Naive thymus-derived CD4-positive, alpha-beta T cell (primary cell): ENCODE measurements at regions not wholly inside any gene's neighbourhood (a gene's known extent, or its start where the extent isn't known, plus 50 kb on each side); places are given as distances from the start of the nearest gene placed in this dataset.

Experiments
- ATAC-seq: fragments of 150-1000 bp; cut with Tn5 transposase; 2 replicates; pipeline ENCODE4 v1.10.0; 2021; ENCODE audit warnings: mild to moderate bottlenecking, moderate library complexity
- CTCF ChIA-PET: fragments of 350-600 bp; sonication (Branson Sonifier 250); formaldehyde crosslinking; loops from one replicate; lab custom pipeline; 2021; ENCODE audit warnings: antibody characterized with exemption; lab: Charles Lee
- POLR2A ChIA-PET: fragments of 350-600 bp; sonication (Branson Sonifier 250); formaldehyde crosslinking; loops from one replicate; lab custom pipeline; 2021; ENCODE audit warnings: antibody characterized with exemption, inconsistent platforms; lab: Charles Lee
- DNase-seq, 9 donors: peaks; one replicate each; pipeline versions ENCODE4 v3.0.0 to v3.0.0-alpha.2; 2020 to 2022; ENCODE audit warnings: mixed read lengths in 1 of 9
- H3K27ac ChIP-seq: one replicate; pipeline ENCODE4 v1.7.0; 2013; ENCODE audit warnings: mild to moderate bottlenecking, low read depth, low read length, moderate library complexity
- H3K27me3 ChIP-seq, 2 donors: one replicate each; pipeline ENCODE4 v1.7.0; 2013; ENCODE audit warnings: low read length in 2 of 2, mild to moderate bottlenecking in 2 of 2, moderate library complexity in 2 of 2; ENCODE audit not compliant: control insufficient read depth in 2 of 2, insufficient read depth in 2 of 2
- H3K36me3 ChIP-seq, 3 experiments: 1 replicate in 2 of 3; 2 replicates in 1 of 3; pipeline ENCODE4 v1.7.0; 2013; ENCODE audit warnings: low read length in 3 of 3, mild to moderate bottlenecking in 3 of 3, moderate library complexity in 1 of 3; ENCODE audit not compliant: insufficient read depth in 3 of 3, control insufficient read depth in 2 of 3
- H3K4me1 ChIP-seq, 2 donors: one replicate each; pipeline ENCODE4 v1.7.0; 2013; ENCODE audit warnings: low read length in 2 of 2, mild to moderate bottlenecking in 2 of 2, moderate library complexity in 1 of 2; ENCODE audit not compliant: control insufficient read depth in 2 of 2, insufficient read depth in 2 of 2
- H3K4me3 ChIP-seq: 2 replicates; pipeline ENCODE4 v1.7.0; 2013; ENCODE audit warnings: mild to moderate bottlenecking, low read length
- H3K9me3 ChIP-seq, 3 experiments: 1 replicate in 2 of 3; 2 replicates in 1 of 3; pipeline ENCODE4 v1.7.0; 2013; ENCODE audit warnings: low read length in 3 of 3; ENCODE audit not compliant: control insufficient read depth in 2 of 3
- H3K27ac Mint-ChIP-seq, 9 donors: one replicate each; pipeline ENCODE4 v1.8.0; 2020 to 2022; ENCODE audit warnings: mixed read lengths in 9 of 9, mild to moderate bottlenecking in 8 of 9, moderate library complexity in 5 of 9, inconsistent platforms in 2 of 9
- H3K27me3 Mint-ChIP-seq, 5 donors: one replicate each; pipeline ENCODE4 v1.8.0; 2021 to 2022; ENCODE audit warnings: mixed read lengths in 5 of 5, mild to moderate bottlenecking in 1 of 5
- H3K36me3 Mint-ChIP-seq, 5 donors: one replicate each; pipeline ENCODE4 v1.8.0; 2020 to 2022; ENCODE audit warnings: mixed read lengths in 5 of 5, mild to moderate bottlenecking in 3 of 5, inconsistent platforms in 1 of 5
- H3K4me1 Mint-ChIP-seq, 7 donors: one replicate each; pipeline ENCODE4 v1.8.0; 2020 to 2022; ENCODE audit warnings: mixed read lengths in 7 of 7, mild to moderate bottlenecking in 3 of 7, inconsistent platforms in 1 of 7
- H3K4me3 Mint-ChIP-seq, 10 donors: one replicate each; pipeline ENCODE4 v1.8.0; 2020 to 2022; ENCODE audit warnings: mild to moderate bottlenecking in 10 of 10, mixed read lengths in 10 of 10, moderate library complexity in 6 of 10, inconsistent platforms in 2 of 10
- H3K9me3 Mint-ChIP-seq, 11 donors: one replicate each; pipeline ENCODE4 v1.8.0; 2020 to 2022; ENCODE audit warnings: mixed read lengths in 11 of 11, mild to moderate bottlenecking in 4 of 11, inconsistent platforms in 1 of 11, moderate library complexity in 1 of 11
- intact Hi-C, 2 donors: fragments of 100-400 bp; cut with micrococcal nuclease; formaldehyde crosslinking; loops; one replicate each; pipeline ENCODE4 v1.15.1; 2023

GRCh38 chr1:219483530-219483929 lies 129.4 kb downstream of the ZC3H11B start:
- no peak overlapping the region for H3K27ac Mint-ChIP-seq
- intact Hi-C loops, result no loop called here
- H3K9me3 Mint-ChIP-seq, result peaks cover 0 to 4% (median 0%) of the 10 kb centered on the region in 11 donors
- Histone ChIP-seq H3K4me3 (no peak overlapping the region), H3K9me3 (no peaks in the 10 kb centered on the region), H3K4me1 (no peaks in the 10 kb centered on the region), H3K27ac (no peak overlapping the region), H3K36me3 (no peaks in the 10 kb centered on the region), H3K27me3 (no peaks in the 10 kb centered on the region)
- ChIA-PET POLR2A (no interaction called here), CTCF (no interaction called here)
- H3K27me3 Mint-ChIP-seq, result peaks cover 0 to 9% (median 0%) of the 10 kb centered on the region in 5 donors
- no peak for ATAC-seq
- H3K4me3 Mint-ChIP-seq, result no peak overlapping the region
- no peaks in the 10 kb centered on the region for H3K4me1 Mint-ChIP-seq
- no peaks in the 10 kb centered on the region for H3K36me3 Mint-ChIP-seq
- no peak for DNase-seq

DNA sequence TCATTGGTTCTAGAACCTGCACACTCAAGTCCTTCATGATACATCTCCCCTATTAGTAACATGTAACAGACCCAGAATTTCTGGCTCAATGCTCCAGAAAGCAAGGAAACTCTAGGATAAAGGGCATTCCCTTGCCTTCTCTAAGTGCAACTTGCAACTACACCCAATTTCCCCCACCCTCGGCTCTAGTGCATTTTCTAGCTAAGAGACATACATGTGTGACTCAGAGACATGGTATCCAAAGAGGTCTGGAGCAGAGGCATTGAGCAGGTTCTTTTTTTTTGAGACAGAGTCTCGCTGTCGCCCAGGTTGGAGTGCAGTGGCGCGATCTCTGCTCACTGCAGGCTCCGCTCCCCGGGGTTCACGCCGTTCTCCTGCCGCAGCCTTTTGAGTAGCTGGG lies 132.9 kb downstream of the ZC3H11B start:
- ATAC-seq, result no peak
- H3K27ac Mint-ChIP-seq, result no peak overlapping the region
- no peak overlapping the region for H3K4me3 ChIP-seq
- no peaks in the 10 kb centered on the region for H3K27me3 Mint-ChIP-seq
- H3K9me3 ChIP-seq, result no peaks in the 10 kb centered on the region
- no peaks in the 10 kb centered on the region for H3K9me3 Mint-ChIP-seq
- no peaks in the 10 kb centered on the region for H3K4me1 ChIP-seq
- peaks cover 0 to 4% (median 0%) of the 10 kb centered on the region in 7 donors for H3K4me1 Mint-ChIP-seq
- POLR2A ChIA-PET, result no interaction called here
- no peaks in the 10 kb centered on the region for H3K36me3 ChIP-seq
- H3K27ac ChIP-seq, result no peak overlapping the region
- H3K27me3 ChIP-seq, result no peaks in the 10 kb centered on the region
- CTCF ChIA-PET, result no interaction called here
- DNase-seq, result no peak
- no peak overlapping the region for H3K4me3 Mint-ChIP-seq
- intact Hi-C loops, result no loop called here
- no peaks in the 10 kb centered on the region for H3K36me3 Mint-ChIP-seq

DNA sequence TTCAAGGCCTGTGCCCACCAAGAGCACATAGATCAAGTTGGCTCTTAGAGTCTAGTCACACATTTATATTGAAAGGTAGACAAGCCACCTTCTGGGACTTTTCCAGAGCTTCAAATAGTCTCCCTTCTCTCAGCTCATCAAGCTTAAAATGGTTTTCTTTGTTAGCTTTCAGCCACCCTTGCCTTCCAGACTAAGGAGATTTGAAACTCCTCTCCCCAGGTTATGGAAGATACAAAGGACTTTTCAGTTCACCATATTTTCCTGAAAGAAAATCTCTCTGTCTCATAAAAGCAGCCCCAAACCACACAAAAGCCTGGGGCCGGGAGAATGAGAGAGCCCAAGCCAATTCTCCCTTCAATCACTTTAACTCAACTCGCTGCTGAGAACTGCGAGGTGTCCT lies 134.1 kb downstream of the ZC3H11B start:
- Mint-ChIP-seq H3K27me3 (no peaks in the 10 kb centered on the region), H3K4me1 (peaks cover 0 to 4% (median 0%) of the 10 kb centered on the region in 7 donors), H3K36me3 (no peaks in the 10 kb centered on the region), H3K9me3 (no peaks in the 10 kb centered on the region), H3K27ac (no peak overlapping the region), H3K4me3 (no peak overlapping the region)
- Histone ChIP-seq H3K27me3 (no peaks in the 10 kb centered on the region), H3K4me3 (no peak overlapping the region), H3K27ac (no peak overlapping the region), H3K4me1 (no peaks in the 10 kb centered on the region), H3K36me3 (no peaks in the 10 kb centered on the region), H3K9me3 (no peaks in the 10 kb centered on the region)
- intact Hi-C loops, result no loop called here
- DNase-seq (no peak), ATAC-seq (no peak)
- POLR2A ChIA-PET, result no interaction called here
- CTCF ChIA-PET, result no interaction called here

DNA sequence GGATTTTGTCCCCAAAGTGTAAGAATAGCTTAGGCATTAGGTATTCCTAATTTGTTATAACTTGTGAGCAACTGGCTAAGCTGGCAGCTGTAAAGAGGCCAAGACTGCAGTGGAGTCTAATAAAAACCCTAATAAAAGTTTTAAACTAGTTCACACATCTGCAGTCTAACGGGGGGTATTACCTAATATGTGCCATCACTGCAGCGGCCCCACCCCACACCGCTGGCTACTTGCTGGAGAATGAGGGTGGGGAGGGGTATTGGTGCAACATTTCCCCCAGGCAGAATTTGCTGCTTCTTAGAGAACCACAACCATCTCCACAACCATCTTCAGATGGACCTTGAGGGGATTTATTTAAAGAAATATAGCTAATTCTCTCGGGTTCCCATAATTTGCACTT lies 135.0 kb downstream of the ZC3H11B start:
- H3K4me1 ChIP-seq, result no peaks in the 10 kb centered on the region
- peaks cover 0 to 4% (median 0%) of the 10 kb centered on the region in 7 donors for H3K4me1 Mint-ChIP-seq
- POLR2A ChIA-PET, result no interaction called here
- CTCF ChIA-PET, result interaction anchor here (0.7 kb wide), 1 partner anchor 170 kb away, joined by 3 read pairs; no protein-coding TSS in a partner anchor
- no peaks in the 10 kb centered on the region for H3K36me3 Mint-ChIP-seq
- no peaks in the 10 kb centered on the region for H3K27me3 Mint-ChIP-seq
- H3K27ac ChIP-seq, result no peak overlapping the region
- no peak overlapping the region for H3K4me3 ChIP-seq
- no peaks in the 10 kb centered on the region for H3K27me3 ChIP-seq
- intact Hi-C loops, result no loop called here
- DNase-seq (no peak), ATAC-seq (no peak)
- no peaks in the 10 kb centered on the region for H3K9me3 Mint-ChIP-seq
- no peak overlapping the region for H3K27ac Mint-ChIP-seq
- H3K9me3 ChIP-seq, result no peaks in the 10 kb centered on the region
- no peak overlapping the region for H3K4me3 Mint-ChIP-seq
- H3K36me3 ChIP-seq, result no peaks in the 10 kb centered on the region

- H3K27ac Mint-ChIP-seq, result no peak overlapping the region
- CTCF ChIA-PET, result no interaction called here
- peaks cover 0 to 4% (median 0%) of the 10 kb centered on the region in 5 donors for H3K27me3 Mint-ChIP-seq
- Histone ChIP-seq H3K4me3 (no peak overlapping the region), H3K36me3 (no peaks in the 10 kb centered on the region), H3K27ac (no peak overlapping the region), H3K9me3 (no peaks in the 10 kb centered on the region), H3K27me3 (no peaks in the 10 kb centered on the region), H3K4me1 (no peaks in the 10 kb centered on the region)
- ATAC-seq (no peak), DNase-seq (no peak)
- H3K4me1 Mint-ChIP-seq, result peaks cover 0 to 4% (median 0%) of the 10 kb centered on the region in 7 donors
- no peak overlapping the region for H3K4me3 Mint-ChIP-seq
- intact Hi-C loops, result no loop called here
- POLR2A ChIA-PET, result no interaction called here
- H3K9me3 Mint-ChIP-seq, result no peaks in the 10 kb centered on the region
- no peaks in the 10 kb centered on the region for H3K36me3 Mint-ChIP-seq
Observed at GRCh38 chr1:219476716-219477115, 136.2 kb downstream of the ZC3H11B start.

GRCh38 chr1:219476116-219476515 lies 136.8 kb downstream of the ZC3H11B start:
- Mint-ChIP-seq H3K4me1 (peaks cover 0 to 4% (median 0%) of the 10 kb centered on the region in 7 donors), H3K27ac (no peak overlapping the region)

DNA sequence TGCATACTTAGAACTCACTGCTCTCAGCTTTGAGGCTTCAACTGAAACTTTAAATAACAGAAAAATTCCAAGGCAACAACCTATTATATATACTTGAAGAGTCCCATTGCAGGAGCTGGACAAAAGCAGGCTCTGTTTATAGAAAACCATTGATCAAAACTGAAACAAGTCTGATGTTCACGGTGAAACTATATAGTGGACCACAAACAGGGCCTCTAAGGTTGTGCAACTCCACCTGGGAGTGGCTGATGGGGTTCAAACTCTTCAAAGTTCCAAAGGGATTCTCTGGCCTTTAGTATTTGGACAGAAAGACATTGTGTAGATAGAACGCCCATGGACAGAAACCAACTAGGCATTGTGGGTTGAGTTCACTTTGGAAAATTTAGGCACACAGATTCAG lies 140.3 kb downstream of the ZC3H11B start:
- intact Hi-C loops, result no loop called here
- H3K27ac ChIP-seq, result no peak overlapping the region
- DNase-seq (no peak), ATAC-seq (no peak)
- Mint-ChIP-seq H3K36me3 (no peaks in the 10 kb centered on the region), H3K4me1 (peaks cover 0 to 4% (median 0%) of the 10 kb centered on the region in 7 donors), H3K27ac (no peak overlapping the region), H3K4me3 (no peak overlapping the region), H3K27me3 (peaks cover 0 to 10% (median 0%) of the 10 kb centered on the region in 5 donors), H3K9me3 (peaks cover 0 to 2% (median 0%) of the 10 kb centered on the region in 11 donors)
- no peaks in the 10 kb centered on the region for H3K36me3 ChIP-seq
- CTCF ChIA-PET, result no interaction called here
- no peaks in the 10 kb centered on the region for H3K4me1 ChIP-seq
- POLR2A ChIA-PET, result no interaction called here
- no peaks in the 10 kb centered on the region for H3K9me3 ChIP-seq
- no peaks in the 10 kb centered on the region for H3K27me3 ChIP-seq
- no peak overlapping the region for H3K4me3 ChIP-seq

More at GRCh38 chr1:219476116-219476515, 136.8 kb downstream of the ZC3H11B start:
- ChIA-PET CTCF (no interaction called here), POLR2A (no interaction called here)
- Mint-ChIP-seq H3K27me3 (peaks cover 0 to 4% (median 0%) of the 10 kb centered on the region in 5 donors), H3K9me3 (no peaks in the 10 kb centered on the region), H3K36me3 (no peaks in the 10 kb centered on the region), H3K4me3 (no peak overlapping the region)
- Histone ChIP-seq H3K36me3 (no peaks in the 10 kb centered on the region), H3K27me3 (no peaks in the 10 kb centered on the region), H3K4me3 (no peak overlapping the region), H3K27ac (no peak overlapping the region), H3K4me1 (no peaks in the 10 kb centered on the region), H3K9me3 (no peaks in the 10 kb centered on the region)
- no peak for DNase-seq
- intact Hi-C loops, result no loop called here
- ATAC-seq, result no peak
